HEK293T (cell line): ENCODE measurements at regions not wholly inside any gene's neighbourhood (a gene's known extent, or its start where the extent isn't known, plus 50 kb on each side); places are given as distances from the start of the nearest gene placed in this dataset.

Experiments
- CTCF ChIA-PET: fragments of 350-600 bp; formaldehyde crosslinking; extraction: SDS; loops from one replicate; lab custom pipeline; 2021; ENCODE audit warnings: antibody characterized with exemption, inconsistent platforms; lab: Yijun Ruan, JAX
- POLR2A ChIA-PET: fragments of 350-600 bp; formaldehyde crosslinking; extraction: SDS; loops from one replicate; lab custom pipeline; 2020; ENCODE audit warnings: antibody characterized with exemption, inconsistent platforms; lab: Yijun Ruan, JAX
- DNase-seq: peaks from one replicate; pipeline ENCODE4 v3.0.0; 2012; ENCODE audit warnings: mixed read lengths; ENCODE audit errors: extremely low spot score
- ARNT ChIP-seq: fragments of 450-650 bp; IDR thresholded peaks from 2 replicates; pipeline ENCODE4 v1.6.1; 2017; ENCODE audit warnings: mild to moderate bottlenecking
- BHLHE40 ChIP-seq: fragments of 450-650 bp; IDR thresholded peaks from 2 replicates; pipeline ENCODE4 v1.6.1; 2016; ENCODE audit warnings: mild to moderate bottlenecking, moderate library complexity, borderline replicate concordance
- CTBP1 ChIP-seq: fragments of 450-650 bp; IDR thresholded peaks from 2 replicates; pipeline ENCODE4 v1.6.1; 2016; ENCODE audit warnings: borderline replicate concordance
- ELF4 ChIP-seq: fragments of 450-650 bp; IDR thresholded peaks from 2 replicates; pipeline ENCODE4 v1.6.1; 2017; ENCODE audit warnings: antibody characterized with exemption
- FOXA1 ChIP-seq: fragments of 450-650 bp; IDR thresholded peaks from 2 replicates; pipeline ENCODE4 v1.6.1; 2016; ENCODE audit warnings: mild to moderate bottlenecking
- FOXK2 ChIP-seq: fragments of 450-650 bp; IDR thresholded peaks from 2 replicates; pipeline ENCODE4 v1.6.1; 2016; ENCODE audit warnings: mild to moderate bottlenecking
- FOXM1 ChIP-seq: fragments of 450-650 bp; IDR thresholded peaks from 2 replicates; pipeline ENCODE4 v1.6.1; 2017; ENCODE audit warnings: mild to moderate bottlenecking, borderline replicate concordance
- HDGF ChIP-seq: fragments of 450-650 bp; IDR thresholded peaks from 2 replicates; pipeline ENCODE4 v1.6.1; 2017; ENCODE audit warnings: antibody characterized with exemption, borderline replicate concordance
- L3MBTL2 ChIP-seq: fragments of 450-650 bp; conservative IDR thresholded peaks from 2 replicates; pipeline ENCODE4 v1.6.1; 2016; ENCODE audit warnings: mild to moderate bottlenecking
- LEF1 ChIP-seq: fragments of 450-650 bp; IDR thresholded peaks from 2 replicates; pipeline ENCODE4 v1.6.1; 2017; ENCODE audit warnings: mild to moderate bottlenecking, borderline replicate concordance
- NFRKB ChIP-seq: fragments of 450-650 bp; IDR thresholded peaks from 2 replicates; pipeline ENCODE4 v1.6.1; 2016; ENCODE audit warnings: mild to moderate bottlenecking, moderate library complexity
- SP1 ChIP-seq: fragments of 450-650 bp; IDR thresholded peaks from 2 replicates; pipeline ENCODE4 v1.6.1; 2017
- SUZ12 ChIP-seq: fragments of 450-650 bp; IDR thresholded peaks from 2 replicates; pipeline ENCODE4 v1.6.1; 2016; ENCODE audit warnings: mild to moderate bottlenecking
- TARDBP ChIP-seq: fragments of 450-650 bp; IDR thresholded peaks from 2 replicates; pipeline ENCODE4 v1.6.1; 2016
- ZNF384 ChIP-seq: fragments of 450-650 bp; IDR thresholded peaks from 2 replicates; pipeline ENCODE4 v1.6.1; 2016
- TF ChIP-seq, protein P1 (sequence below): fragments of 450-650 bp; IDR thresholded peaks from 2 replicates; pipeline ENCODE4 v1.6.1; 2016

DNA sequence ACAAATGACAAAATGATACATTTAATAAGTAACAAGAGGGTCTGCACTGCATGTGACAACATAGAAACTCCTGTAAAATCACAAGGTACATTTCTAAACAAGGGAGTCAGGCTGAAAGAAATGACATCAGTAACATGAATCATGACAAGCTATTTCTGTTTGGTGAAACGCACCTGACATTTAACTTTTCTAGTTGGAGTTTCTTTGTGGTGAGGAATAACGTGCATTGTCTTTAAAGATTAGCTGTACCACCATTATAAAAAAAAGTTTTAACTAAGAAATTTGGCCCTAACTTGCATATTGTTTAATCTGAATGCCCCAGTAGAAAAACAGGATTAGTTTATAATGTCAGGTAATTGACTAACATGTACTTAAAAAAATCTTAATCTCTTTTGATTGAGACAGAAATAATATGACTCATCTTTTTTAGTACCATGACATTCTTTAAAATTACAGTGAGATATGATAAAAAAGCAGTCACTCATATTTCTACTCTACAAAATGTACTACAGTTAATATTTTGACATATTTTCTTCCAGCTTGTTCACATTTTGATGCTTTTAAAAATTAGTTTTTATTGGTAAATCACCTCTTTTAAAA is 418.2 kb downstream of the KLF12 start:
- CTCF ChIA-PET = no interaction called here
- no peak for DNase-seq
- TF ChIP-seq FOXM1 (no peak), HDGF (no peak), ZNF384 (no peak; the same call in 1 of the 2 replicates), LEF1 (no peak), SUZ12 (no peak), TARDBP (no peak), SP1 (no peak), L3MBTL2 (no peak), BHLHE40 (no peak), ELF4 (no peak), CTBP1 (no peak), FOXK2 (no peak), FOXA1 (no peak), ARNT (no peak), NFRKB (no peak)
- TF ChIP-seq, protein P1, sequence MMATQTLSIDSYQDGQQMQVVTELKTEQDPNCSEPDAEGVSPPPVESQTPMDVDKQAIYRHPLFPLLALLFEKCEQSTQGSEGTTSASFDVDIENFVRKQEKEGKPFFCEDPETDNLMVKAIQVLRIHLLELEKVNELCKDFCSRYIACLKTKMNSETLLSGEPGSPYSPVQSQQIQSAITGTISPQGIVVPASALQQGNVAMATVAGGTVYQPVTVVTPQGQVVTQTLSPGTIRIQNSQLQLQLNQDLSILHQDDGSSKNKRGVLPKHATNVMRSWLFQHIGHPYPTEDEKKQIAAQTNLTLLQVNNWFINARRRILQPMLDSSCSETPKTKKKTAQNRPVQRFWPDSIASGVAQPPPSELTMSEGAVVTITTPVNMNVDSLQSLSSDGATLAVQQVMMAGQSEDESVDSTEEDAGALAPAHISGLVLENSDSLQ = no peak
- POLR2A ChIA-PET = no interaction called here

DNA sequence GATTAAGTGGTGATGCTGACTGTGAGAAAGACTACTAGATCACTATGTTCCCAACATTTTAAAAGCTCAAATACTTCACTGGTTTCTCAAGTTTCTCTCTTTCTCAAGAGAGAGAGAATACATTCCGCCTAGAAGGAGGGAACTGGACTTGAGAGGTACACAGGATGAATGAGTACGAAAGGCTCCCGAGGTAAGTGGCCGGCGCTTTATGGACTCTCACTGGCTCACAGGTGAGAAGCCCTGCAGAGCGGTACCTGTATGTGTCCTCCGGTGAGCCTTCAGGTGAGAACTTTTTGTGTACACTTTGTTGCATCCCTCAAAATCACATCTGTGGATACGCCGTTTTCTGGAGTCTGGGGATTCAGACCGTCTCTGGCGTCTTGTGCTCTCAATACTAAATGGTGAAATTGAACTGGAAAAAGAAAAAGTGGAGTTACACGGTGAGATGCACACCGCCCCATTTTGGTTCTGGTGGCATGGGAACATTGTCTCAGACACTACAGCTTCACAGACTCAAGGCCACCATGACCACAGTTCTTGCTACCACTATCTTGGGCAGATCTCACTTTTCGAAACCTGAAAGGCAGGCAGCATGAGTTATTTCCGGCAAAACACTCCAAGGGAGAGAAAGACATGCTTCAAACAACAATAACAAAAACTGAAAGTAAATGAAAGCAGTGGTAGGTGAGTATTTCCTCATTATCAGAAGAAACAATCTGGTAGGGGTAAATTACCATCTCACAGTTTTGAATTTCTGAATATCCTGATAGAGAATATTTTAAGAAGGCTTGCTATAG is 418.9 kb downstream of the KLF12 start:
- TF ChIP-seq ARNT (no peak), TARDBP (no peak), LEF1 (no peak), ZNF384 (no peak), ELF4 (no peak), HDGF (no peak), FOXK2 (no peak), CTBP1 (no peak), BHLHE40 (no peak), SUZ12 (no peak), L3MBTL2 (no peak), FOXA1 (no peak), SP1 (no peak), FOXM1 (no peak), NFRKB (no peak)
- TF ChIP-seq, protein P1 = no peak
- ChIA-PET POLR2A (no interaction called here), CTCF (no interaction called here)
- no peak for DNase-seq

DNA sequence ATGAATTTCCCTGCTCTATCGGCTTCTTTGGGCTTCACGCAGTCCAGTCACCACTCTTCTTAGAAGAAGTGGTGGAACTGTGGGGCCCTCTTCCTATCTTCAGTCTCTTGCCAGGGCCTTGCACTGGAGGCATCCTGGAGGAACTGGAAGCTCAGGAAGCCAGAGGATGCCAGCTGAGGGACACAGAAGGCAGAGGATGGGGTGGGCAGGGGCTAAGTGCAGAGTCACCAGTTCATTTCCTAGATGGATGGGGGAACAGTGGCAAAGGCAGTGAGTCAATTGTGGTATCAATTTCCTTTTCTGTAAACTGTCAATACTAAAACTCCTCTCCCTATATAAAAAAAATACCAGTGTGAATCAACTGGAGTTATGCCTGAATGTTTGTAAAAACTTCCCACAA is 419.7 kb downstream of the KLF12 start:
- ChIA-PET CTCF (no interaction called here), POLR2A (no interaction called here)
- TF ChIP-seq LEF1 (no peak), SP1 (no peak), CTBP1 (no peak), FOXK2 (no peak), L3MBTL2 (no peak), FOXM1 (no peak)
- DNase-seq = no peak

DNA sequence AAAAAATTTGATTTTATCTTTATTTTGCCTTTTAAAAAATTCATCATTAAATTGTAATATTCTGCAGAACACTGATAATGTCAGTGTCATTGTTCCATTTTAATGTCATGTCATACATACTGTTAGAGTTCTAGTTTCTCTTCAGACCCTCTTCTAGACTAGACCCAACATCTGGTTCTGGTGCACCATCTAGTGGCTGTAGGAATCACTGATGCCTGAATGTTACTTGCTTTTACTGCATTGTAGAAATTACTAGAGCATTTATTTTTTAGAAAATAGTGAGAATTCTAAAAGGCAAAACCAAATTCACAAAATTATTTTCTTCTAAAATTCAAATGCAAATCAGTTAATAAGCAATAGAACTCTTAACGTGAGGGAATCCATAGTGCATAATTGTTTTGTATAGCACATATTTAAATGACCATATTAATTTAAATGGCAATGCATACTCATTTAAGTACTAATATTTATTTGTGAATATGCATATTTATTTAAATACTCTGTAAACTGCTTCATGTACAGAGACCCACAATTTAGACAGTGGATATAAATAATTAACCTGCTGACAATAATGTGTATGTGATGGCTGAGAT is 425.7 kb downstream of the KLF12 start:
- peak; percentile 77 for DNase-seq
- TF ChIP-seq LEF1 (no peak), ZNF384 (no peak)
- ChIA-PET CTCF (no interaction called here), POLR2A (no interaction called here)

DNA sequence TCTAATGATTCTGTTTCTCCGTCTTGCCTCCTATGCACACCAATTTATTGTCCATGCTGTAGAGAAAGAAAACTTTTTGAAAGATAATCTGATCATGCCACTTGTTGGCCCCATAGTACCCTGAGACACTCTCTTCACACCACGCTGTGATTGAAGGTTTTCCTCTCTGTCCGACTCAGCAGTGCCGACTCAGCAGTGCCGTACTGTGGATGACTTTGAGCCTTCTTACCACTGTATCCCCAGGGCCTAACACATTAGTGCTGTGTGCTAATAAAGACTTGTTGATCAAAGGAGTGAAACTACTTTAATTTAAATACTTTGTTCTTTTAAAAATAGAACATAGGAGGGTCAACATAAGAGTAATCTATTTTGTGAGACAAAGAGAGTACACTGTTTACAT is 429.6 kb downstream of the KLF12 start:
- TF ChIP-seq FOXK2 (no peak), CTBP1 (no peak), ARNT (no peak), NFRKB (no peak), BHLHE40 (no peak), L3MBTL2 (no peak), ELF4 (no peak), LEF1 (no peak)
- TF ChIP-seq, protein P1 = no peak
- POLR2A ChIA-PET = no interaction called here
- CTCF ChIA-PET = no interaction called here

DNA sequence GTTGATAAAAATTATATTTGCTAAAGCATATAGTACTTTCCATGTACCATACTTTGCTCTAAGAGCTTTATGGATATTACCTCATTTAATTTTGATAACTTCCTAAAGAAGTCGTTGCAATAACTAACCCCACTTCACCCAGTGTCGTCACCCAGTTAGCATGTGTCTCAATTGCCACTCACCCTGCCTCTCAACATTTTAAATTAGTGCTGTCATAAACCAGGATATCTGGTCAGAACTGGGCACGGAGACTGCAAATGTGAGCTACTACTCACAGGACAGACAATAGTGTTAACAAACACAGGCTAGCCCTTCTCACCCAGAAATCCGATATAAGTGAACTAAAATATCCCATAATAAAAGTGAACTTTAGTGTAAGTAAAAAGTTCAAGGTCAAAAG is 430.6 kb downstream of the KLF12 start:
- TF ChIP-seq FOXA1 (no peak), HDGF (no peak), FOXM1 (no peak), L3MBTL2 (no peak), CTBP1 (no peak), NFRKB (no peak), TARDBP (no peak), BHLHE40 (no peak), ELF4 (no peak), FOXK2 (no peak), ZNF384 (no peak), ARNT (no peak), SP1 (no peak), LEF1 (no peak), SUZ12 (no peak)
- TF ChIP-seq, protein P1 = no peak
- ChIA-PET CTCF (interaction anchor here (0.7 kb wide), 1 partner anchor 798 kb away, joined by 3 read pairs; no protein-coding TSS in a partner anchor), POLR2A (no interaction called here)
- DNase-seq = no peak

More for the DNA sequence above, 429.6 kb downstream of the KLF12 start:
- DNase-seq = no peak
